Mesenteric fat pad (tissue), 1 donor: ENCODE measurements at regions not wholly inside any gene's neighbourhood (a gene's known extent, or its start where the extent isn't known, plus 50 kb on each side); places are given as distances from the start of the nearest gene placed in this dataset.

Source experiments
- DNase-seq: peaks from one replicate; pipeline ENCODE4 v3.0.0-alpha.2; 2020; ENCODE audit warnings: low spot score
- donor health status: DM: yes; HTN: yes; CAD: no.

GRCh38 chr7:25802057-25802456, 349.9 kb upstream of the NFE2L3 start:
- no peak for DNase-seq

GRCh38 chr7:25802473-25802872, 349.5 kb upstream of the NFE2L3 start:
- no peak for DNase-seq

GRCh38 chr7:25803117-25803887, 348.7 kb upstream of the NFE2L3 start:
- no peak for DNase-seq

- no peak for DNase-seq
These were observed 347.8 kb upstream of the NFE2L3 start for GRCh38 chr7:25804154-25804553.

- DNase-seq: no peak
These were observed 346.8 kb upstream of the NFE2L3 start for GRCh38 chr7:25805027-25805687.

GRCh38 chr7:25807086-25807611, 344.8 kb upstream of the NFE2L3 start:
- no peak for DNase-seq

GRCh38 chr7:25809441-25809840, 342.6 kb upstream of the NFE2L3 start:
- no peak for DNase-seq

- no peak for DNase-seq
These were observed 339.7 kb upstream of the NFE2L3 start for GRCh38 chr7:25812086-25812850.

GRCh38 chr7:25813381-25813780, 338.6 kb upstream of the NFE2L3 start:
- no peak for DNase-seq

GRCh38 chr7:25815711-25816110, 336.3 kb upstream of the NFE2L3 start:
- no peak for DNase-seq

GRCh38 chr7:25820432-25821040, 331.5 kb upstream of the NFE2L3 start:
- no peak for DNase-seq

- no peak for DNase-seq
These were observed 330.8 kb upstream of the NFE2L3 start for GRCh38 chr7:25821225-25821624.

- no peak for DNase-seq
These were observed 329.2 kb upstream of the NFE2L3 start for GRCh38 chr7:25822823-25823222.

GRCh38 chr7:25823571-25823970, 328.4 kb upstream of the NFE2L3 start:
- DNase-seq: no peak

- no peak for DNase-seq
These were observed 323.5 kb upstream of the NFE2L3 start for GRCh38 chr7:25828468-25828867.

GRCh38 chr7:25829663-25830062, 322.3 kb upstream of the NFE2L3 start:
- DNase-seq: no peak

- no peak for DNase-seq
These were observed 321.8 kb upstream of the NFE2L3 start for GRCh38 chr7:25830215-25830614.

GRCh38 chr7:25831062-25831691, 320.8 kb upstream of the NFE2L3 start:
- no peak for DNase-seq

GRCh38 chr7:25831831-25832411, 320.1 kb upstream of the NFE2L3 start:
- no peak for DNase-seq

GRCh38 chr7:25832456-25832855, 319.5 kb upstream of the NFE2L3 start:
- no peak for DNase-seq

GRCh38 chr7:25832929-25833328, 319.1 kb upstream of the NFE2L3 start:
- no peak for DNase-seq
